Transverse colon (tissue), 3 donors: ENCODE measurements at regions not wholly inside any gene's neighbourhood (a gene's known extent, or its start where the extent isn't known, plus 50 kb on each side); places are given as distances from the start of the nearest gene placed in this dataset.

Source experiments
- POLR2A ChIP-seq: fragments of 450-650 bp; IDR thresholded peaks from one replicate; pipeline ENCODE4 v1.6.1; 2016; ENCODE audit warnings: antibody characterized with exemption, mild to moderate bottlenecking, moderate library complexity
- POLR2AphosphoS5 ChIP-seq, 3 donors: sonication (generic); formaldehyde crosslinking; IDR thresholded peaks; one replicate each; pipeline ENCODE4 v1.6.1; 2016; ENCODE audit warnings: antibody characterized with exemption in 3 of 3

GRCh38 chr7:104960741-104961448 lies 53.1 kb upstream of the KMT2E start:
- TF ChIP-seq POLR2AphosphoS5 (IDR thresholded peaks at IDR 0.05) (peak in 1 of 3 donors; percentile 12), POLR2A (no peak)
